ENCODE measurements at regions not wholly inside any gene's neighbourhood (a gene's known extent, or its start where the extent isn't known, plus 50 kb on each side); places are given as distances from the start of the nearest gene placed in this dataset.
A peak's percentile ranks its signal among the peaks of the same experiment; 100 is the strongest.

GRCh38 chr3:44109771-44110361 is 131.8 kb upstream of the TOPAZ1 start:
- in situ Hi-C loops (cut with MboI; ENCODE audit: low sequenced_read_pairs, unreplicated experiment) = no loop called here
- no peak for TF ChIP-seq CTCF (IDR thresholded peaks at IDR 0.05; ENCODE audit: borderline replicate concordance, control extremely low read depth, extremely low read depth, insufficient read depth, missing control alignments)
- DNase-seq (ENCODE audit: low spot score) = no peak

GRCh38 chr3:44110648-44111047 is 131.0 kb upstream of the TOPAZ1 start:
- DNase-seq (ENCODE audit: low spot score) = no peak
- TF ChIP-seq CTCF (IDR thresholded peaks at IDR 0.05; ENCODE audit: borderline replicate concordance, control extremely low read depth, extremely low read depth, insufficient read depth, missing control alignments) = no peak
- in situ Hi-C loops (cut with MboI; ENCODE audit: low sequenced_read_pairs, unreplicated experiment) = no loop called here

- in situ Hi-C loops (cut with MboI; ENCODE audit: low sequenced_read_pairs, unreplicated experiment) = no loop called here
- DNase-seq (ENCODE audit: low spot score) = no peak
- no peak for TF ChIP-seq CTCF (IDR thresholded peaks at IDR 0.05; ENCODE audit: borderline replicate concordance, control extremely low read depth, extremely low read depth, insufficient read depth, missing control alignments)
Measured at GRCh38 chr3:44111482-44111881, 130.2 kb upstream of the TOPAZ1 start.

GRCh38 chr3:44114142-44114541 is 127.5 kb upstream of the TOPAZ1 start:
- peak; percentile 67 for DNase-seq (ENCODE audit: low spot score)
- in situ Hi-C loops (cut with MboI; ENCODE audit: low sequenced_read_pairs, unreplicated experiment) = no loop called here
- peak; percentile 47 for TF ChIP-seq CTCF (IDR thresholded peaks at IDR 0.05; ENCODE audit: borderline replicate concordance, control extremely low read depth, extremely low read depth, insufficient read depth, missing control alignments)

- no peak for DNase-seq (ENCODE audit: low spot score)
- no peak for TF ChIP-seq CTCF (IDR thresholded peaks at IDR 0.05; ENCODE audit: borderline replicate concordance, control extremely low read depth, extremely low read depth, insufficient read depth, missing control alignments)
- in situ Hi-C loops (cut with MboI; ENCODE audit: low sequenced_read_pairs, unreplicated experiment) = no loop called here
Measured at GRCh38 chr3:44117239-44117638, 124.4 kb upstream of the TOPAZ1 start.

GRCh38 chr3:44117736-44118135 is 124.0 kb upstream of the TOPAZ1 start:
- DNase-seq (ENCODE audit: low spot score) = no peak
- in situ Hi-C loops (cut with MboI; ENCODE audit: low sequenced_read_pairs, unreplicated experiment) = no loop called here
- TF ChIP-seq CTCF (IDR thresholded peaks at IDR 0.05; ENCODE audit: borderline replicate concordance, control extremely low read depth, extremely low read depth, insufficient read depth, missing control alignments) = no peak
